K562 (cell line): ENCODE measurements at regions not wholly inside any gene's neighbourhood (a gene's known extent, or its start where the extent isn't known, plus 50 kb on each side); places are given as distances from the start of the nearest gene placed in this dataset.

Source experiments
- ATAC-seq: fragments of 200-7000 bp; cut with Tn5 transposase; 3 replicates; pipeline ENCODE4 v1.9.1; 2020; ENCODE audit warnings: moderate library complexity
- BruUV-seq: library from RNA; stranded (reverse); fragments of 400-500 nt; replicated peaks from 2 replicates; lab custom pipeline; 2021; lab: Mats Ljungman, UMichigan
- CTCF ChIA-PET: fragments of 300-600 bp; formaldehyde crosslinking; extraction: SDS; loops from one replicate; lab custom pipeline; 2021; ENCODE audit warnings: low intra/inter-chr PET ratio; lab: Yijun Ruan, JAX
- POLR2A ChIA-PET: fragments of 300-600, 350-650 bp; sonication (Branson Sonifier 250); formaldehyde crosslinking; extraction: SDS; loops from one replicate; lab custom pipeline; 2021; ENCODE audit warnings: antibody characterized with exemption, inconsistent platforms; lab: Yijun Ruan, JAX
- DNase-seq, 4 experiments: peaks; one replicate each; pipeline versions ENCODE4 v3.0.0 to v3.0.0-alpha.2; 2011 to 2018; ENCODE audit warnings: low spot score in 3 of 4, mixed read lengths in 3 of 4; ENCODE audit errors: extremely low read depth in 1 of 4
- FAIRE-seq: peaks from 2 replicates; lab custom pipeline; 2011; peaks lifted over from hg19 to GRCh38; lab: Jason Lieb, UNC
- H2AFZ ChIP-seq: 2 replicates; pipeline ENCODE4 v1.6.0; 2011; ENCODE audit warnings: low read depth, low read length, control low read depth, inconsistent platforms
- H3K27ac ChIP-seq: fragments of 200-600 bp; 3 replicates; pipeline ENCODE4 v1.8.0; 2011; ENCODE audit warnings: low read depth, mild to moderate bottlenecking, control low read depth, inconsistent platforms, low read length, moderate library complexity, mixed read lengths; ENCODE audit errors: extremely low read depth
- H3K27me3 ChIP-seq, 2 experiments: fragments of 300-600 bp in 1 of 2; 2 replicates in 1 of 2; 3 replicates in 1 of 2; pipeline versions ENCODE4 v1.6.0 to v1.8.0; 2011; ENCODE audit warnings: inconsistent platforms in 2 of 2, low read length in 2 of 2, mild to moderate bottlenecking in 1 of 2, mixed read lengths in 1 of 2, moderate library complexity in 1 of 2; ENCODE audit not compliant: control insufficient read depth in 2 of 2, insufficient read depth in 2 of 2
- H3K36me3 ChIP-seq: fragments of 300-600 bp; 3 replicates; pipeline ENCODE4 v1.8.0; 2011; ENCODE audit warnings: mild to moderate bottlenecking, low read length, inconsistent platforms; ENCODE audit not compliant: control insufficient read depth, insufficient read depth
- H3K4me1 ChIP-seq, 2 experiments: fragments of 200-600 bp in 1 of 2; replicated peaks in 1 of 2; 2 replicates in 1 of 2; 3 replicates in 1 of 2; pipeline versions ENCODE4 v1.5.1 to v1.8.0; 2011; ENCODE audit warnings: inconsistent platforms in 2 of 2, low read length in 2 of 2, mild to moderate bottlenecking in 1 of 2, mixed read lengths in 1 of 2, moderate library complexity in 1 of 2; ENCODE audit not compliant: control insufficient read depth in 2 of 2, insufficient read depth in 2 of 2
- H3K4me2 ChIP-seq: 2 replicates; pipeline ENCODE4 v1.6.1; 2011; ENCODE audit warnings: low read length, control low read depth, inconsistent platforms, mixed read lengths; ENCODE audit not compliant: insufficient read depth
- H3K4me3 ChIP-seq: fragments of 200-600 bp; sonication (generic), shearing (Covaris generic); 2 replicates; pipeline ENCODE4 v1.5.1; 2016; ENCODE audit warnings: control low read depth, inconsistent platforms
- H3K79me2 ChIP-seq: fragments of 200-600 bp; 3 replicates; pipeline ENCODE4 v1.8.0; 2011; ENCODE audit warnings: low read length, inconsistent platforms; ENCODE audit not compliant: control insufficient read depth, insufficient read depth
- H3K9ac ChIP-seq, 2 experiments: 2 replicates each; pipeline versions ENCODE4 v1.6.0 to v1.6.1; 2011; ENCODE audit warnings: low read depth in 2 of 2, low read length in 2 of 2, control low read depth in 1 of 2, inconsistent platforms in 1 of 2, mild to moderate bottlenecking in 1 of 2, mixed read lengths in 1 of 2; ENCODE audit not compliant: insufficient read depth in 1 of 2
- H3K9me1 ChIP-seq: one replicate; pipeline ENCODE4 v1.6.0; 2011; ENCODE audit warnings: inconsistent platforms, mild to moderate bottlenecking, low read length, moderate library complexity; ENCODE audit not compliant: control insufficient read depth, insufficient read depth
- H3K9me3 ChIP-seq: replicated peaks from 2 replicates; pipeline ENCODE4 v1.5.1; 2011; ENCODE audit warnings: low read depth, low read length, inconsistent platforms; ENCODE audit not compliant: control insufficient read depth, insufficient read depth
- H4K20me1 ChIP-seq: replicated peaks from 2 replicates; pipeline ENCODE4 v1.6.1; 2011; ENCODE audit warnings: low read length, inconsistent platforms, mixed read lengths; ENCODE audit not compliant: control insufficient read depth, insufficient read depth
- E4F1 ChIP-seq: fragments of 250-450 bp; sonication (Bioruptor Pico); IDR thresholded peaks from 2 replicates; pipeline ENCODE4 v1.5.0; 2021; ENCODE audit warnings: mild to moderate bottlenecking, borderline replicate concordance
- SMARCB1 ChIP-seq: IDR thresholded peaks from 2 replicates; pipeline ENCODE4 v1.6.1; 2011; ENCODE audit warnings: improper control_type of control experiment, low read depth; ENCODE audit not compliant: insufficient read length
- WGBS: fragments of 100-300 bp; shearing (Covaris generic); methylation state at CpG from one replicate; pipeline ENCODE4 v1.1.6; 2016; ENCODE audit warnings: low coverage, mixed read lengths; ENCODE audit not compliant: insufficient coverage; ENCODE audit errors: missing lambda C conversion rate; 5-methylcytosine and 5-hydroxymethylcytosine counted together
- in situ Hi-C: fragments of 300-500 bp; cut with MboI; formaldehyde crosslinking; loops from 4 replicates; pipeline ENCODE4 v1.15.0; 2018; ENCODE audit warnings: inconsistent platforms, mixed read lengths
- intact Hi-C: fragments of 100-400 bp; cut with micrococcal nuclease; formaldehyde crosslinking; loops from 2 replicates; pipeline ENCODE4 v1.14.2; 2022

- no peak for TF ChIP-seq E4F1 (CRISPR knock-in tag)
Measured at GRCh38 chr4:31040106-31040505, 319.9 kb downstream of the PCDH7 start (continued).

GRCh38 chr4:31041385-31041784 lies 321.2 kb downstream of the PCDH7 start:
- DNase-seq (no peak), FAIRE-seq (no peak), ATAC-seq (no peak)
- BruUV-seq = no TSS peak
- in situ Hi-C loops = no loop called here
- H4K20me1 ChIP-seq = no peaks in the 10 kb centered on the region
- H3K36me3 ChIP-seq = no peaks in the 10 kb centered on the region
- intact Hi-C loops = no loop called here
- H3K9me3 ChIP-seq = no peaks in the 10 kb centered on the region
- no peak overlapping the region for H3K4me3 ChIP-seq
- H2AFZ ChIP-seq = no peak overlapping the region
- no peak overlapping the region for H3K4me2 ChIP-seq
- H3K9me1 ChIP-seq = no peaks in the 10 kb centered on the region
- WGBS = 3% methylated on average over 3 of the region's 3 CpGs
- ChIA-PET CTCF (no interaction called here), POLR2A (no interaction called here)
- H3K4me1 ChIP-seq = no peaks in the 10 kb centered on the region
- H3K27ac ChIP-seq = no peak overlapping the region
- no peaks in the 10 kb centered on the region for H3K79me2 ChIP-seq
- H3K27me3 ChIP-seq = no peaks in the 10 kb centered on the region
- no peak for TF ChIP-seq SMARCB1
- no peak overlapping the region for H3K9ac ChIP-seq
